Thyroid gland (tissue), 4 donors: ENCODE measurements at regions not wholly inside any gene's neighbourhood (a gene's known extent, or its start where the extent isn't known, plus 50 kb on each side); places are given as distances from the start of the nearest gene placed in this dataset.

ENCODE experiments used
- POLR2A ChIP-seq, 2 donors: fragments of 450-650 bp; IDR thresholded peaks; one replicate each; pipeline ENCODE4 v1.6.1; 2017; ENCODE audit warnings: antibody characterized with exemption in 2 of 2, mild to moderate bottlenecking in 2 of 2, moderate library complexity in 1 of 2
- TF ChIP-seq, protein P1 (sequence below), 6 experiments: fragments of 200-600 bp in 3 of 6; fragments of 450-650 bp in 3 of 6; sonication (generic) in 3 of 6; IDR thresholded peaks; one replicate each; pipeline ENCODE4 v1.5.1; 2016 to 2019; ENCODE audit warnings: antibody characterized with exemption in 6 of 6, mild to moderate bottlenecking in 2 of 6, inconsistent platforms in 1 of 6, moderate library complexity in 1 of 6

DNA sequence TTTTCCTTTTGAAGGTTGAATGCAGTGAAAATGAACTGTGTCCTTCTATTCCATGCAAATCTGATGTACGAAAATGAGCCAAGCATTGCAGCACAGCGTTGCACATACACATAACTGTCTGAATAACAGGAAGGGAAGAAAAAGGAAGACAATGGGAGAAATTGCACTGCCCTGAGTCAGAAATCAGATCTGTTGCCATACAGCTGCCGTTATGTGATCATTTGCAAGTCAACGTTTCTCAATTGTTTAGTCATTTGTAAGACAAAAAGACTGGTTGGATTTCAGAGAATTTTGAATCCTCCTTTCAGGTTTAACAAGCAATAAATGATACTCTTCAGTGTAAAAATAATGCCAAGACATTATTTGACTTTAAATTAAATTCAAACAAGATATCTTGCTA lies 284.1 kb downstream of the DSEL start:
- no peak for TF ChIP-seq POLR2A (IDR thresholded peaks at IDR 0.05)
- TF ChIP-seq, protein P1, sequence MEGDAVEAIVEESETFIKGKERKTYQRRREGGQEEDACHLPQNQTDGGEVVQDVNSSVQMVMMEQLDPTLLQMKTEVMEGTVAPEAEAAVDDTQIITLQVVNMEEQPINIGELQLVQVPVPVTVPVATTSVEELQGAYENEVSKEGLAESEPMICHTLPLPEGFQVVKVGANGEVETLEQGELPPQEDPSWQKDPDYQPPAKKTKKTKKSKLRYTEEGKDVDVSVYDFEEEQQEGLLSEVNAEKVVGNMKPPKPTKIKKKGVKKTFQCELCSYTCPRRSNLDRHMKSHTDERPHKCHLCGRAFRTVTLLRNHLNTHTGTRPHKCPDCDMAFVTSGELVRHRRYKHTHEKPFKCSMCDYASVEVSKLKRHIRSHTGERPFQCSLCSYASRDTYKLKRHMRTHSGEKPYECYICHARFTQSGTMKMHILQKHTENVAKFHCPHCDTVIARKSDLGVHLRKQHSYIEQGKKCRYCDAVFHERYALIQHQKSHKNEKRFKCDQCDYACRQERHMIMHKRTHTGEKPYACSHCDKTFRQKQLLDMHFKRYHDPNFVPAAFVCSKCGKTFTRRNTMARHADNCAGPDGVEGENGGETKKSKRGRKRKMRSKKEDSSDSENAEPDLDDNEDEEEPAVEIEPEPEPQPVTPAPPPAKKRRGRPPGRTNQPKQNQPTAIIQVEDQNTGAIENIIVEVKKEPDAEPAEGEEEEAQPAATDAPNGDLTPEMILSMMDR (IDR thresholded peaks at IDR 0.05) = no peak
